ENCODE measurements at regions not wholly inside any gene's neighbourhood (a gene's known extent, or its start where the extent isn't known, plus 50 kb on each side); places are given as distances from the start of the nearest gene placed in this dataset.

- TF ChIP-seq CTCF (IDR thresholded peaks at IDR 0.05; ENCODE audit: borderline replicate concordance, extremely low read depth, low read length, poor library complexity, severe bottlenecking) (no peak), EZH2 (IDR thresholded peaks at IDR 0.05; ENCODE audit: borderline replicate concordance, low read depth, low read length, severe bottlenecking) (no peak)
Observed at GRCh38 chr7:88576720-88577119, 182.8 kb upstream of the ZNF804B start.

Data from DND-41 (cell line).